Astrocyte (in vitro differentiated cells and primary cell): ENCODE measurements at regions not wholly inside any gene's neighbourhood (a gene's known extent, or its start where the extent isn't known, plus 50 kb on each side); places are given as distances from the start of the nearest gene placed in this dataset.

Experiments used
- DNase-seq: peaks from one replicate; pipeline ENCODE4 v3.0.0-alpha.2; 2010; ENCODE audit warnings: low read depth
- FAIRE-seq: peaks from 2 replicates; lab custom pipeline; 2011; peaks lifted over from hg19 to GRCh38; lab: Jason Lieb, UNC
- H2AFZ ChIP-seq: 2 replicates; pipeline ENCODE4 v1.6.0; 2012; ENCODE audit warnings: low read depth, low read length, inconsistent platforms
- H3K27ac ChIP-seq: 2 replicates; pipeline ENCODE4 v1.5.1; 2011; ENCODE audit warnings: low read depth, low read length, inconsistent platforms
- H3K27me3 ChIP-seq: 2 replicates; pipeline ENCODE4 v1.6.0; 2011; ENCODE audit warnings: low read length, inconsistent platforms; ENCODE audit not compliant: insufficient read depth
- H3K36me3 ChIP-seq: 2 replicates; pipeline ENCODE4 v1.5.1; 2011; ENCODE audit warnings: low read length, inconsistent platforms; ENCODE audit not compliant: insufficient read depth
- H3K4me1 ChIP-seq: 2 replicates; pipeline ENCODE4 v1.5.1; 2011; ENCODE audit warnings: low read length, inconsistent platforms; ENCODE audit not compliant: insufficient read depth
- H3K4me2 ChIP-seq: 2 replicates; pipeline ENCODE4 v1.6.0; 2012; ENCODE audit warnings: low read length, inconsistent platforms
- H3K4me3 ChIP-seq: 2 replicates; pipeline ENCODE4 v1.5.1; 2011; ENCODE audit warnings: low read depth, mild to moderate bottlenecking, low read length, inconsistent platforms; ENCODE audit not compliant: insufficient read depth
- H3K79me2 ChIP-seq: 2 replicates; pipeline ENCODE4 v1.6.0; 2012; ENCODE audit warnings: mild to moderate bottlenecking, low read length, inconsistent platforms; ENCODE audit not compliant: insufficient read depth
- H3K9ac ChIP-seq: 2 replicates; pipeline ENCODE4 v1.6.0; 2012; ENCODE audit warnings: mild to moderate bottlenecking, low read length, inconsistent platforms
- H3K9me3 ChIP-seq: 2 replicates; pipeline ENCODE4 v1.5.1; 2012; ENCODE audit warnings: low read depth, mild to moderate bottlenecking, low read length, inconsistent platforms; ENCODE audit not compliant: insufficient read depth
- H4K20me1 ChIP-seq: 2 replicates; pipeline ENCODE4 v1.6.0; 2012; ENCODE audit warnings: low read length, inconsistent platforms; ENCODE audit not compliant: insufficient read depth
- H3K27ac Mint-ChIP-seq: one replicate; pipeline ENCODE4 v1.8.0; 2021; ENCODE audit warnings: mild to moderate bottlenecking, mixed read lengths; ENCODE audit not compliant: unreplicated experiment
- H3K27me3 Mint-ChIP-seq: one replicate; pipeline ENCODE4 v1.8.0; 2021; ENCODE audit warnings: low read depth, mixed read lengths; ENCODE audit not compliant: unreplicated experiment
- H3K36me3 Mint-ChIP-seq: one replicate; pipeline ENCODE4 v1.8.0; 2021; ENCODE audit warnings: low read depth, mixed read lengths; ENCODE audit not compliant: unreplicated experiment
- H3K4me1 Mint-ChIP-seq: one replicate; pipeline ENCODE4 v1.8.0; 2021; ENCODE audit warnings: low read depth, mixed read lengths; ENCODE audit not compliant: unreplicated experiment
- H3K4me3 Mint-ChIP-seq: one replicate; pipeline ENCODE4 v1.8.0; 2021; ENCODE audit warnings: mild to moderate bottlenecking, moderate library complexity, mixed read lengths; ENCODE audit not compliant: unreplicated experiment
- H3K9me3 Mint-ChIP-seq: one replicate; pipeline ENCODE4 v1.8.0; 2021; ENCODE audit warnings: mild to moderate bottlenecking, mixed read lengths; ENCODE audit not compliant: unreplicated experiment
- EZH2 ChIP-seq: IDR thresholded peaks from 2 replicates; pipeline ENCODE4 v1.6.1; 2012; ENCODE audit warnings: mild to moderate bottlenecking, low read length, inconsistent platforms; ENCODE audit not compliant: insufficient read depth
- TF ChIP-seq, protein P1 (sequence below): IDR thresholded peaks from 2 replicates; pipeline ENCODE4 v1.5.1; 2011; ENCODE audit warnings: low read depth, mild to moderate bottlenecking, inconsistent platforms, low read length, moderate library complexity; ENCODE audit not compliant: insufficient read depth

DNA sequence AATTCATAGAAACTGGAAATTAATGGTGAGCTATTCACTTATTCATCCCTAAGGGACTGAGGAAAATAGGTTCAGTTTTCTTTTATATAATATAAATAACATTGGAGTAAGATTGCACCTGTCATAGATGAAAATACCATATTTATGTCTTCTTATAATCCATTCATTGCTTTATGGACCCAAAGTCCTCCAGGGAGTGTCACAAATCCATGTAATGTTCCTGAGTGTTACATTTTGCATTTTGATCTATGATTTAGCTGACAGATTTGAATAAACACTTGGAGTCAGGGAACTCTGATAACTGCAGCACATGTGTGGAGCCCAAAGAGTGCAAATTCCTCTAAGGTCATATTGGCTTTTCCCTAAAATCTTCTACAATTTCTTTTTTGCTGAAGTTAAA lies 484.3 kb downstream of the MDFIC start:
- H2AFZ ChIP-seq = no peak overlapping the region
- H3K9me3 ChIP-seq = no peaks in the 10 kb centered on the region
- no peak overlapping the region for H3K4me3 ChIP-seq
- TF ChIP-seq EZH2 = no peak
- TF ChIP-seq, protein P1, sequence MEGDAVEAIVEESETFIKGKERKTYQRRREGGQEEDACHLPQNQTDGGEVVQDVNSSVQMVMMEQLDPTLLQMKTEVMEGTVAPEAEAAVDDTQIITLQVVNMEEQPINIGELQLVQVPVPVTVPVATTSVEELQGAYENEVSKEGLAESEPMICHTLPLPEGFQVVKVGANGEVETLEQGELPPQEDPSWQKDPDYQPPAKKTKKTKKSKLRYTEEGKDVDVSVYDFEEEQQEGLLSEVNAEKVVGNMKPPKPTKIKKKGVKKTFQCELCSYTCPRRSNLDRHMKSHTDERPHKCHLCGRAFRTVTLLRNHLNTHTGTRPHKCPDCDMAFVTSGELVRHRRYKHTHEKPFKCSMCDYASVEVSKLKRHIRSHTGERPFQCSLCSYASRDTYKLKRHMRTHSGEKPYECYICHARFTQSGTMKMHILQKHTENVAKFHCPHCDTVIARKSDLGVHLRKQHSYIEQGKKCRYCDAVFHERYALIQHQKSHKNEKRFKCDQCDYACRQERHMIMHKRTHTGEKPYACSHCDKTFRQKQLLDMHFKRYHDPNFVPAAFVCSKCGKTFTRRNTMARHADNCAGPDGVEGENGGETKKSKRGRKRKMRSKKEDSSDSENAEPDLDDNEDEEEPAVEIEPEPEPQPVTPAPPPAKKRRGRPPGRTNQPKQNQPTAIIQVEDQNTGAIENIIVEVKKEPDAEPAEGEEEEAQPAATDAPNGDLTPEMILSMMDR = no peak
- Mint-ChIP-seq H3K27ac (no peak overlapping the region), H3K4me3 (no peak overlapping the region), H3K36me3 (no peaks in the 10 kb centered on the region), H3K27me3 (no peaks in the 10 kb centered on the region), H3K9me3 (no peaks in the 10 kb centered on the region), H3K4me1 (no peaks in the 10 kb centered on the region)
- H3K36me3 ChIP-seq = no peaks in the 10 kb centered on the region
- no peaks in the 10 kb centered on the region for H4K20me1 ChIP-seq
- H3K27ac ChIP-seq = no peak overlapping the region
- no peaks in the 10 kb centered on the region for H3K79me2 ChIP-seq
- FAIRE-seq = no peak
- no peak overlapping the region for H3K4me2 ChIP-seq
- no peaks in the 10 kb centered on the region for H3K4me1 ChIP-seq
- H3K9ac ChIP-seq = no peak overlapping the region
- no peaks in the 10 kb centered on the region for H3K27me3 ChIP-seq
- DNase-seq = no peak

DNA sequence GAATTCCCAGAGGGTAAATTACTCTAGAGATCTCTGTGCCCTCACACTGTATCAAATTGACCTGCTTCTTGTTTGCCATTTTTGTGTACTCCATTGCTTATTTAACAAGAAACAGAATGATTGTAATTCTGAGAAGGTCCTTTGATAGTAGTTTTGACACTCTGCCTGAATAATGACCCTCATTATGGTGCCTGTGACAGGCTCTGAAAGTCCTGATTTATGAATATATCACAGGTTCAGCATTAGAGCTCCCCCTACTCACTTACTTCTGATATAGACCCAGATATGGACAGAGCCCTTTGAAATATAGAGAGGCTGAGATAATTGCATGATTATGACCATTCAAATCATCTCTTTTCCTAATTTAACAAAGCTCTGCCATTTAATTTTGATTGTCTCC lies 465.2 kb downstream of the MDFIC start:
- no peaks in the 10 kb centered on the region for H3K4me1 Mint-ChIP-seq
- H3K27ac Mint-ChIP-seq = no peak overlapping the region
- no peak overlapping the region for H3K4me3 Mint-ChIP-seq
- Histone ChIP-seq H3K4me2 (no peak overlapping the region), H3K79me2 (no peaks in the 10 kb centered on the region), H3K4me3 (no peak overlapping the region), H3K9ac (no peak overlapping the region), H2AFZ (no peak overlapping the region), H3K4me1 (no peaks in the 10 kb centered on the region), H3K36me3 (no peaks in the 10 kb centered on the region), H3K27me3 (no peaks in the 10 kb centered on the region), H3K9me3 (no peaks in the 10 kb centered on the region), H4K20me1 (no peaks in the 10 kb centered on the region), H3K27ac (no peak overlapping the region)
- DNase-seq = no peak
- no peak for FAIRE-seq
- no peak for TF ChIP-seq EZH2
- TF ChIP-seq, protein P1 = no peak
- no peaks in the 10 kb centered on the region for H3K36me3 Mint-ChIP-seq
- H3K9me3 Mint-ChIP-seq = no peaks in the 10 kb centered on the region
- no peaks in the 10 kb centered on the region for H3K27me3 Mint-ChIP-seq

DNA sequence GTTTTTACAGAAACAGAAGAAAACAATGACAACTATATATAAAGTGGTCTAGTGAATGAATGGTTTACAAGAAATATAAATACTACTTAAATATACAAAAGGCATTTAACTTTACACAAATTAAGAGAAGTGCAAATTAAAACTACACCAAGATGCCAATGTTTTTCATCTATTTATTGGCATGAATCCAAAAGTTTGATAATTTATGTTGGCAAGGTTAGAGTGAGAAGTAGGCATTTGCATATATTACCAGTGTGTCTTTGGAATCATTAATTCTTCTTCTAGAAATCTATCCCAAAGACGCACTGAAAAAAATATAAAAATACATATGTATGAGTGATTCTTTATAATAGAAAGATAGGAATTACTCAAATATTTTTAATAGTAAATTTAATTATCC lies 457.4 kb downstream of the MDFIC start:
- Histone ChIP-seq H4K20me1 (no peaks in the 10 kb centered on the region), H3K4me2 (no peak overlapping the region), H3K9ac (no peak overlapping the region), H3K27ac (no peak overlapping the region), H3K4me3 (no peak overlapping the region), H3K36me3 (no peaks in the 10 kb centered on the region), H2AFZ (no peak overlapping the region), H3K27me3 (no peaks in the 10 kb centered on the region), H3K9me3 (no peaks in the 10 kb centered on the region), H3K79me2 (no peaks in the 10 kb centered on the region), H3K4me1 (no peaks in the 10 kb centered on the region)
- FAIRE-seq (no peak), DNase-seq (no peak)
- H3K4me3 Mint-ChIP-seq = no peak overlapping the region
- no peak for TF ChIP-seq EZH2
- TF ChIP-seq, protein P1 = no peak
- no peaks in the 10 kb centered on the region for H3K27me3 Mint-ChIP-seq
- no peak overlapping the region for H3K27ac Mint-ChIP-seq
- H3K4me1 Mint-ChIP-seq = no peaks in the 10 kb centered on the region
- H3K36me3 Mint-ChIP-seq = no peaks in the 10 kb centered on the region
- no peaks in the 10 kb centered on the region for H3K9me3 Mint-ChIP-seq
